CD8-positive, alpha-beta memory T cell (primary cell): ENCODE measurements at regions not wholly inside any gene's neighbourhood (a gene's known extent, or its start where the extent isn't known, plus 50 kb on each side); places are given as distances from the start of the nearest gene placed in this dataset.

ENCODE experiments used
- CTCF ChIA-PET: fragments of 350-600 bp; sonication (Branson Sonifier 250); formaldehyde crosslinking; loops from one replicate; lab custom pipeline; 2021; ENCODE audit warnings: antibody characterized with exemption; lab: Charles Lee
- POLR2A ChIA-PET: fragments of 350-600 bp; sonication (Branson Sonifier 250); formaldehyde crosslinking; loops from one replicate; lab custom pipeline; 2021; ENCODE audit warnings: antibody characterized with exemption; lab: Charles Lee
- DNase-seq, 5 donors: peaks; one replicate each; pipeline versions ENCODE4 v3.0.0 to v3.0.0-alpha.2; 2020 to 2022; ENCODE audit warnings: mixed read lengths in 1 of 5
- H3K27ac ChIP-seq: one replicate; pipeline ENCODE4 v1.7.0; 2013; ENCODE audit warnings: low read depth, mild to moderate bottlenecking, low read length, moderate library complexity
- H3K27me3 ChIP-seq: 2 replicates; pipeline ENCODE4 v1.7.0; 2013; ENCODE audit warnings: low read length, mild to moderate bottlenecking; ENCODE audit not compliant: insufficient read depth, poor library complexity, severe bottlenecking
- H3K36me3 ChIP-seq: 2 replicates; pipeline ENCODE4 v1.7.0; 2013; ENCODE audit warnings: mild to moderate bottlenecking, low read length, moderate library complexity; ENCODE audit not compliant: insufficient read depth
- H3K4me1 ChIP-seq: 2 replicates; pipeline ENCODE4 v1.7.0; 2013; ENCODE audit warnings: mild to moderate bottlenecking, low read length, moderate library complexity; ENCODE audit not compliant: insufficient read depth
- H3K4me3 ChIP-seq: 2 replicates; pipeline ENCODE4 v1.7.0; 2013; ENCODE audit warnings: mild to moderate bottlenecking, low read length
- H3K9me3 ChIP-seq: 2 replicates; pipeline ENCODE4 v1.7.0; 2013; ENCODE audit warnings: mild to moderate bottlenecking, low read length
- H3K27ac Mint-ChIP-seq, 8 donors: one replicate each; pipeline ENCODE4 v1.8.0; 2020 to 2021; ENCODE audit warnings: mixed read lengths in 8 of 8, mild to moderate bottlenecking in 6 of 8, inconsistent platforms in 3 of 8, moderate library complexity in 3 of 8
- H3K27me3 Mint-ChIP-seq, 2 donors: one replicate each; pipeline ENCODE4 v1.8.0; 2020 to 2021; ENCODE audit warnings: mixed read lengths in 2 of 2, mild to moderate bottlenecking in 1 of 2, moderate library complexity in 1 of 2
- H3K36me3 Mint-ChIP-seq, 3 donors: one replicate each; pipeline ENCODE4 v1.8.0; 2020 to 2021; ENCODE audit warnings: mixed read lengths in 3 of 3, inconsistent platforms in 1 of 3, mild to moderate bottlenecking in 1 of 3
- H3K4me1 Mint-ChIP-seq, 3 donors: one replicate each; pipeline ENCODE4 v1.8.0; 2020 to 2021; ENCODE audit warnings: mixed read lengths in 3 of 3, inconsistent platforms in 1 of 3, mild to moderate bottlenecking in 1 of 3
- H3K4me3 Mint-ChIP-seq, 7 donors: one replicate each; pipeline ENCODE4 v1.8.0; 2020 to 2021; ENCODE audit warnings: mixed read lengths in 7 of 7, mild to moderate bottlenecking in 6 of 7, moderate library complexity in 4 of 7, inconsistent platforms in 2 of 7
- H3K9me3 Mint-ChIP-seq, 5 donors: one replicate each; pipeline ENCODE4 v1.8.0; 2020 to 2022; ENCODE audit warnings: mixed read lengths in 5 of 5, mild to moderate bottlenecking in 3 of 5, moderate library complexity in 2 of 5, inconsistent platforms in 1 of 5

GRCh38 chr4:3847211-3847940 is 81.2 kb downstream of the ADRA2C start:
- no peaks in the 10 kb centered on the region for H3K36me3 ChIP-seq
- H3K4me3 ChIP-seq: no peak overlapping the region
- H3K27ac Mint-ChIP-seq: no peak overlapping the region
- H3K36me3 Mint-ChIP-seq: peaks cover 0 to 10% (median 0%) of the 10 kb centered on the region in 3 donors
- H3K9me3 ChIP-seq: no peaks in the 10 kb centered on the region
- H3K27me3 ChIP-seq: no peaks in the 10 kb centered on the region
- H3K4me3 Mint-ChIP-seq: no peak overlapping the region
- ChIA-PET POLR2A (no interaction called here), CTCF (no interaction called here)
- H3K27ac ChIP-seq: no peak overlapping the region
- DNase-seq: no peak
- H3K27me3 Mint-ChIP-seq: peaks cover 12 to 14% of the 10 kb centered on the region in 2 donors
- peaks cover 0 to 13% (median 5%) of the 10 kb centered on the region in 5 donors for H3K9me3 Mint-ChIP-seq
- H3K4me1 ChIP-seq: no peaks in the 10 kb centered on the region
- H3K4me1 Mint-ChIP-seq: no peaks in the 10 kb centered on the region

GRCh38 chr4:3848323-3848722 is 82.1 kb downstream of the ADRA2C start:
- no peaks in the 10 kb centered on the region for H3K4me1 Mint-ChIP-seq
- no peaks in the 10 kb centered on the region for H3K27me3 ChIP-seq
- peaks cover 0 to 13% (median 5%) of the 10 kb centered on the region in 5 donors for H3K9me3 Mint-ChIP-seq
- H3K4me1 ChIP-seq: no peaks in the 10 kb centered on the region
- H3K4me3 Mint-ChIP-seq: no peak overlapping the region
- peaks cover 0 to 10% (median 0%) of the 10 kb centered on the region in 3 donors for H3K36me3 Mint-ChIP-seq
- H3K36me3 ChIP-seq: no peaks in the 10 kb centered on the region
- ChIA-PET POLR2A (no interaction called here), CTCF (no interaction called here)
- peaks cover 14 to 18% of the 10 kb centered on the region in 2 donors for H3K27me3 Mint-ChIP-seq
- no peak for DNase-seq
- no peaks in the 10 kb centered on the region for H3K9me3 ChIP-seq
- H3K4me3 ChIP-seq: no peak overlapping the region
- no peak overlapping the region for H3K27ac Mint-ChIP-seq
- H3K27ac ChIP-seq: no peak overlapping the region

- no peak overlapping the region for H3K4me3 ChIP-seq
- CTCF ChIA-PET: no interaction called here
- no peaks in the 10 kb centered on the region for H3K4me1 ChIP-seq
- no peaks in the 10 kb centered on the region for H3K27me3 ChIP-seq
- H3K9me3 ChIP-seq: no peaks in the 10 kb centered on the region
- H3K4me1 Mint-ChIP-seq: no peaks in the 10 kb centered on the region
- H3K4me3 Mint-ChIP-seq: no peak overlapping the region
- H3K27ac Mint-ChIP-seq: no peak overlapping the region
- H3K27ac ChIP-seq: no peak overlapping the region
- no peaks in the 10 kb centered on the region for H3K36me3 ChIP-seq
- H3K9me3 Mint-ChIP-seq: peaks cover 0 to 13% (median 5%) of the 10 kb centered on the region in 5 donors
- POLR2A ChIA-PET: no interaction called here
- H3K27me3 Mint-ChIP-seq: peaks cover 18 to 26% of the 10 kb centered on the region in 2 donors
- H3K36me3 Mint-ChIP-seq: peaks cover 0 to 10% (median 0%) of the 10 kb centered on the region in 3 donors
- no peak for DNase-seq
Observed at GRCh38 chr4:3849140-3849539, 83.0 kb downstream of the ADRA2C start.

- ChIA-PET POLR2A (no interaction called here), CTCF (no interaction called here)
- no peak for DNase-seq
- Mint-ChIP-seq H3K36me3 (peaks cover 0 to 10% (median 0%) of the 10 kb centered on the region in 3 donors), H3K4me3 (no peak overlapping the region), H3K27ac (no peak overlapping the region), H3K4me1 (no peaks in the 10 kb centered on the region), H3K27me3 (peaks cover 26 to 29% of the 10 kb centered on the region in 2 donors), H3K9me3 (peaks cover 0 to 13% (median 5%) of the 10 kb centered on the region in 5 donors)
- H3K4me1 ChIP-seq: no peaks in the 10 kb centered on the region
- H3K36me3 ChIP-seq: no peaks in the 10 kb centered on the region
- H3K27ac ChIP-seq: no peak overlapping the region
- no peaks in the 10 kb centered on the region for H3K9me3 ChIP-seq
- H3K27me3 ChIP-seq: no peaks in the 10 kb centered on the region
- H3K4me3 ChIP-seq: no peak overlapping the region
Observed at GRCh38 chr4:3850128-3850527, 83.9 kb downstream of the ADRA2C start.

GRCh38 chr4:3851211-3851610 is 85.0 kb downstream of the ADRA2C start:
- no peak overlapping the region for H3K4me3 Mint-ChIP-seq
- H3K9me3 ChIP-seq: no peaks in the 10 kb centered on the region

GRCh38 chr4:3851881-3852280 is 85.7 kb downstream of the ADRA2C start:
- Histone ChIP-seq H3K4me3 (no peak overlapping the region), H3K27me3 (no peaks in the 10 kb centered on the region), H3K36me3 (no peaks in the 10 kb centered on the region), H3K27ac (no peak overlapping the region), H3K9me3 (no peaks in the 10 kb centered on the region), H3K4me1 (no peaks in the 10 kb centered on the region)
- Mint-ChIP-seq H3K27ac (no peak overlapping the region), H3K27me3 (peaks cover 30 to 34% of the 10 kb centered on the region in 2 donors), H3K4me3 (no peak overlapping the region), H3K36me3 (peaks cover 0 to 10% (median 0%) of the 10 kb centered on the region in 3 donors), H3K9me3 (peaks cover 0 to 13% (median 5%) of the 10 kb centered on the region in 5 donors), H3K4me1 (no peaks in the 10 kb centered on the region)
- ChIA-PET POLR2A (no interaction called here), CTCF (no interaction called here)
- DNase-seq: no peak

More at GRCh38 chr4:3851211-3851610, 85.0 kb downstream of the ADRA2C start:
- Histone ChIP-seq H3K4me1 (no peaks in the 10 kb centered on the region), H3K4me3 (no peak overlapping the region), H3K27me3 (no peaks in the 10 kb centered on the region), H3K36me3 (no peaks in the 10 kb centered on the region), H3K27ac (no peak overlapping the region)
- peaks cover 30 to 34% of the 10 kb centered on the region in 2 donors for H3K27me3 Mint-ChIP-seq
- DNase-seq: no peak
- no peak overlapping the region for H3K27ac Mint-ChIP-seq
- H3K9me3 Mint-ChIP-seq: peaks cover 0 to 13% (median 5%) of the 10 kb centered on the region in 5 donors
- POLR2A ChIA-PET: no interaction called here
- CTCF ChIA-PET: no interaction called here
- H3K4me1 Mint-ChIP-seq: no peaks in the 10 kb centered on the region
- H3K36me3 Mint-ChIP-seq: peaks cover 0 to 10% (median 0%) of the 10 kb centered on the region in 3 donors

- Histone ChIP-seq H3K4me3 (no peak overlapping the region), H3K27ac (no peak overlapping the region), H3K4me1 (no peaks in the 10 kb centered on the region), H3K36me3 (no peaks in the 10 kb centered on the region), H3K27me3 (no peaks in the 10 kb centered on the region), H3K9me3 (no peaks in the 10 kb centered on the region)
- peaks cover 30 to 34% of the 10 kb centered on the region in 2 donors for H3K27me3 Mint-ChIP-seq
- H3K36me3 Mint-ChIP-seq: peaks cover 0 to 10% (median 0%) of the 10 kb centered on the region in 3 donors
- CTCF ChIA-PET: no interaction called here
- no peaks in the 10 kb centered on the region for H3K4me1 Mint-ChIP-seq
- no peak overlapping the region for H3K4me3 Mint-ChIP-seq
- peaks cover 0 to 13% (median 5%) of the 10 kb centered on the region in 5 donors for H3K9me3 Mint-ChIP-seq
- no peak overlapping the region for H3K27ac Mint-ChIP-seq
- POLR2A ChIA-PET: no interaction called here
- no peak for DNase-seq
Observed at GRCh38 chr4:3852309-3852708, 86.1 kb downstream of the ADRA2C start.

GRCh38 chr4:3852711-3853110 is 86.5 kb downstream of the ADRA2C start:
- H3K27ac Mint-ChIP-seq: no peak overlapping the region

More at GRCh38 chr4:3852711-3853110, 86.5 kb downstream of the ADRA2C start:
- Mint-ChIP-seq H3K4me3 (no peak overlapping the region), H3K36me3 (peaks cover 0 to 10% (median 0%) of the 10 kb centered on the region in 3 donors), H3K9me3 (peaks cover 0 to 13% (median 5%) of the 10 kb centered on the region in 5 donors), H3K27me3 (peaks cover 30 to 34% of the 10 kb centered on the region in 2 donors), H3K4me1 (peaks cover 0 to 2% (median 0%) of the 10 kb centered on the region in 3 donors)
- DNase-seq: no peak
- no peaks in the 10 kb centered on the region for H3K9me3 ChIP-seq
- ChIA-PET POLR2A (no interaction called here), CTCF (no interaction called here)
- no peaks in the 10 kb centered on the region for H3K4me1 ChIP-seq
- no peak overlapping the region for H3K4me3 ChIP-seq
- no peaks in the 10 kb centered on the region for H3K27me3 ChIP-seq
- no peaks in the 10 kb centered on the region for H3K36me3 ChIP-seq
- H3K27ac ChIP-seq: no peak overlapping the region
